ENCODE measurements at regions not wholly inside any gene's neighbourhood (a gene's known extent, or its start where the extent isn't known, plus 50 kb on each side); places are given as distances from the start of the nearest gene placed in this dataset.

DNA sequence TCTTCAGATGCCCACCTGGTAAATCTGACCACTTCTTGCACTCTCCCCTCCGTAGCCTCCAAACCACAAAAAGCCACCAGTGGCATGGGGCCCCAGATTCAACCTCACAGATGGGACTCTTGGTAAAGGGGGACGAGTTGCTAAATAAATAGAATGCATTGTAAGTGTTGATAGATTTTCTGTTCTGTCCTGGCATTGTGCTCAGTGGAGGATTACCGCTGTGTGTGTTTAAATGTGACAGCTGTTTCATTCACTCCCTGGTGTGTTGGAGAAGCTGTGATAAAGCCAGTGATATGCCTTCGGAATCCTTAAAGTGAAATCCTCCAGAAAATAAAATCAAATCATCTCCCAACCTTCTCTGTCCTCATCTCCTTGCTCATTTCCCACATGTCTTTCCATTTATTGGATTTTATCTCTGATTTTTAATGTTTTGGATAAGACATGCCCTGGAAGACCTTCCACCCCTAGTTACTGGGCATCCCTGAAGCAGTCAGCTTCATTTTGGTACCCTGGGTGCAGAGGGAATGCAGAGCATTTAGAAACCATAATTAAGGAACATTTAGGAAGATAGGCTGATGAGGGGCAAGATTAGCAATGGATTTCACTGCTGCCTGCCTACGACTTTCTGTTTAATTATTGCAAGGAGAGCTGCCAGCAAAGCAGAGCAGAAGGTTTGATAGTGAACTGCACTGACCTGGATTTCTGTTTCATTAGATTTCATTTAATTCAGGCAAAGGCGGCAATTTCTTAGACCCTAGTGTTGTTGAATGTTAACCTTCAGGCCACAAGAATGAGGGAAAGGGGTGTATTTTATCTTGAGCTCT, 460.9 kb upstream of the KIRREL3 start:
- no peak overlapping the region for H3K4me3 ChIP-seq
- H3K27me3 ChIP-seq, result no peaks in the 10 kb centered on the region
- intact Hi-C loops (cut with DNase I), result no loop called here
- ATAC-seq, result no peak
- H3K4me1 ChIP-seq, result no peaks in the 10 kb centered on the region
- TF ChIP-seq, protein P1, sequence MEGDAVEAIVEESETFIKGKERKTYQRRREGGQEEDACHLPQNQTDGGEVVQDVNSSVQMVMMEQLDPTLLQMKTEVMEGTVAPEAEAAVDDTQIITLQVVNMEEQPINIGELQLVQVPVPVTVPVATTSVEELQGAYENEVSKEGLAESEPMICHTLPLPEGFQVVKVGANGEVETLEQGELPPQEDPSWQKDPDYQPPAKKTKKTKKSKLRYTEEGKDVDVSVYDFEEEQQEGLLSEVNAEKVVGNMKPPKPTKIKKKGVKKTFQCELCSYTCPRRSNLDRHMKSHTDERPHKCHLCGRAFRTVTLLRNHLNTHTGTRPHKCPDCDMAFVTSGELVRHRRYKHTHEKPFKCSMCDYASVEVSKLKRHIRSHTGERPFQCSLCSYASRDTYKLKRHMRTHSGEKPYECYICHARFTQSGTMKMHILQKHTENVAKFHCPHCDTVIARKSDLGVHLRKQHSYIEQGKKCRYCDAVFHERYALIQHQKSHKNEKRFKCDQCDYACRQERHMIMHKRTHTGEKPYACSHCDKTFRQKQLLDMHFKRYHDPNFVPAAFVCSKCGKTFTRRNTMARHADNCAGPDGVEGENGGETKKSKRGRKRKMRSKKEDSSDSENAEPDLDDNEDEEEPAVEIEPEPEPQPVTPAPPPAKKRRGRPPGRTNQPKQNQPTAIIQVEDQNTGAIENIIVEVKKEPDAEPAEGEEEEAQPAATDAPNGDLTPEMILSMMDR (IDR thresholded peaks at IDR 0.05), result no peak
- no peaks in the 10 kb centered on the region for H3K9me3 ChIP-seq
- no peak overlapping the region for H3K27ac ChIP-seq
- DNase-seq, result no peak
- H3K36me3 ChIP-seq, result no peaks in the 10 kb centered on the region

DNA sequence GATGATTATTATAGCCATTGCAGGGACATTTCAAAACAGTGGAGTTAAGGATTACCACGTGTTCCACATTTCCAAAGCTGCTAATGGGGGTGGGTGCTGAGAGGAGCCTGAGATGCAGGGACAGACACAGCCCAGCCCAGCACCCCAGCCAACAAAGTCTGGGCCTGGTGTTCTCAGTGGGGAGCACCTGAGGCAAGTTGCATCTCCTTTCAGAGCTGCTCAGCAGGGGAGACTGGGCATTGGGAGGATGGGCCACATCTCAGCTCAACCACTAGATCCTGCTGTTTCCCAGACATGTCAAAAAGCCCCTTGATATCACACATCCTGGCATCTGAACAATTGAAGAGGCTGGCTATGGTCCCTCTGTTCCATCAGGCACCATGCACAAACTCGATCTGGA, 458.0 kb upstream of the KIRREL3 start:
- ATAC-seq (no peak), DNase-seq (no peak)
- TF ChIP-seq, protein P1 (IDR thresholded peaks at IDR 0.05), result no peak
- H3K36me3 ChIP-seq, result no peaks in the 10 kb centered on the region
- H3K9me3 ChIP-seq, result no peaks in the 10 kb centered on the region
- intact Hi-C loops (cut with DNase I), result no loop called here
- no peak overlapping the region for H3K27ac ChIP-seq
- no peak overlapping the region for H3K4me3 ChIP-seq
- no peaks in the 10 kb centered on the region for H3K27me3 ChIP-seq
- H3K4me1 ChIP-seq, result no peaks in the 10 kb centered on the region

DNA sequence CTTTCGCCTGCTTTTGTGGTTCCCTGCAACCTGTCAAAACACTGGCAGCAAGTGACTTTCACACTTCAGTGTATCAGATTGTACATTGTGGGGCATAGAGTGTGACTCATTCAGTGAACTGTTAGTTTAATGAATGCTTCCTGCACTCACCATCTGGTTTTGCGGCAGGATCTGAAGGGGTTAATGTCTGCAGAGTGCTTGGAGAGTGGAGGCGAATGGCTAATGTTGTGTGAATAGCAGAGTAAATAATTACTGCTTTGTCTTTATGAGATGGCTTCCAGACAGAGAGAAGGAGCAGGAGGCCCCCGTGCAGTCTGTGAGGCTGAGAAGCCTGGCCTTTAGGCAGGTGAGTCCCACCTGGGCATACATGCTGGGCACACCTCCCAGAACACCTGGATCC, 454.3 kb upstream of the KIRREL3 start:
- Histone ChIP-seq H3K27me3 (no peaks in the 10 kb centered on the region), H3K4me1 (no peaks in the 10 kb centered on the region), H3K9me3 (no peaks in the 10 kb centered on the region), H3K4me3 (no peak overlapping the region), H3K27ac (no peak overlapping the region), H3K36me3 (no peaks in the 10 kb centered on the region)
- DNase-seq, result no peak
- intact Hi-C loops (cut with DNase I), result no loop called here
- ATAC-seq, result no peak
- TF ChIP-seq, protein P1 (IDR thresholded peaks at IDR 0.05), result no peak

DNA sequence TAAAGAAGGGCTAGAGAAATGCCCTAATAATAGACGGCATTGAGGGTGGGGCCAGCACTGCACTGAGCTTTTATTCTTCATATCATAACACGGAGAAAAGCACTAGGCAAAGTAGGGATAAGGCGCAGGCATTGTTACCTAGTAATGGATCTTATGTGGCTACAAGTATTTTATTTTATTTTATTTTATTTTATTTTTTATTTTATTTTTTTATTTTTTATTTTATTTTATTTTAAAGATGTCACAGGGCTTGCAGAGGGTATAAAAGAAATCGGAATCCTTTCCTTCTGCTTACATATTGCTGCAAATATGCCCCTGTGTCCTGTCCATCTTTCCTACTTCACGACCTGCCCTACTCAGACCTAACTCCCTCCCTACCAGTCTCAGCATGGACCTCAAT, 452.0 kb upstream of the KIRREL3 start:
- TF ChIP-seq, protein P1 (IDR thresholded peaks at IDR 0.05), result no peak
- Histone ChIP-seq H3K27me3 (no peaks in the 10 kb centered on the region), H3K27ac (no peak overlapping the region), H3K36me3 (no peaks in the 10 kb centered on the region), H3K4me1 (no peaks in the 10 kb centered on the region), H3K9me3 (no peaks in the 10 kb centered on the region), H3K4me3 (no peak overlapping the region)
- intact Hi-C loops (cut with DNase I), result no loop called here
- no peak for DNase-seq
- no peak for ATAC-seq

DNA sequence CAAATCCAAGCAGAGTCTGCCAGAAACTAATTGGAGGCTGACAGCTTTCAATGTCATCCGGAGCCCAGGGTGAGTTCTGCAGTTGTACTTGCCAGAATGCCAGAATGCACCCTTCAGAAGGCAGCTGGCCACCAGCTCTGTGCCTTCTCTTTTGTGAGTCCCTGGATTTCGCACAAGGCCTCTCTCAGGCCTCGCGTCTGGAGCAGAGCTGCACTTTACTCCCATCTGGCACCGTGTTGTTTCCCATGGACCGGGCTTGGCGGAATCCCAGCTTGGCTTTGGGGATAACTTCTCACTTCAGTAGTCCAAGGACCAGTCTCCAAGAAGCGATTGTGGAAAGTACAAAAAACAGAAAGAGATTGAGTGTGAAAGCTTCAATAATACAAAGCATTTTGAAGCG, 451.3 kb upstream of the KIRREL3 start:
- no peak overlapping the region for H3K4me3 ChIP-seq
- no peaks in the 10 kb centered on the region for H3K36me3 ChIP-seq
- H3K27ac ChIP-seq, result no peak overlapping the region
- no peaks in the 10 kb centered on the region for H3K4me1 ChIP-seq
- intact Hi-C loops (cut with DNase I), result no loop called here
- no peaks in the 10 kb centered on the region for H3K27me3 ChIP-seq
- ATAC-seq, result no peak
- no peak for DNase-seq
- TF ChIP-seq, protein P1 (IDR thresholded peaks at IDR 0.05), result no peak
- no peaks in the 10 kb centered on the region for H3K9me3 ChIP-seq
